Activated CD4-positive, alpha-beta T cell treated with anti-CD3 and anti-CD28 coated beads, Interleukin-2, amount 10 ng/mL, durations not matched to agents 7 days and 5 days (primary cell): ENCODE measurements at regions not wholly inside any gene's neighbourhood (a gene's known extent, or its start where the extent isn't known, plus 50 kb on each side); places are given as distances from the start of the nearest gene placed in this dataset.

ENCODE experiments used
- CTCF ChIA-PET: fragments of 350-600 bp; sonication (Branson Sonifier 250); formaldehyde crosslinking; loops from one replicate; lab custom pipeline; 2021; ENCODE audit warnings: antibody characterized with exemption; lab: Charles Lee
- POLR2A ChIA-PET: fragments of 350-600 bp; sonication (Branson Sonifier 250); formaldehyde crosslinking; loops from one replicate; lab custom pipeline; 2021; ENCODE audit warnings: antibody characterized with exemption; lab: Charles Lee
- DNase-seq: peaks from one replicate; pipeline ENCODE4 v3.0.0-alpha.2; 2020
- H3K27ac Mint-ChIP-seq: one replicate; pipeline ENCODE4 v1.8.0; 2021; ENCODE audit warnings: mild to moderate bottlenecking, moderate library complexity, mixed read lengths
- H3K27me3 Mint-ChIP-seq: one replicate; pipeline ENCODE4 v1.8.0; 2021; ENCODE audit warnings: mixed read lengths
- H3K36me3 Mint-ChIP-seq: one replicate; pipeline ENCODE4 v1.8.0; 2021; ENCODE audit warnings: low read depth, mixed read lengths
- H3K4me1 Mint-ChIP-seq: one replicate; pipeline ENCODE4 v1.8.0; 2021; ENCODE audit warnings: mixed read lengths
- H3K4me3 Mint-ChIP-seq: one replicate; pipeline ENCODE4 v1.8.0; 2021; ENCODE audit warnings: mild to moderate bottlenecking, moderate library complexity, mixed read lengths
- H3K9me3 Mint-ChIP-seq: one replicate; pipeline ENCODE4 v1.8.0; 2021; ENCODE audit warnings: mixed read lengths

DNA sequence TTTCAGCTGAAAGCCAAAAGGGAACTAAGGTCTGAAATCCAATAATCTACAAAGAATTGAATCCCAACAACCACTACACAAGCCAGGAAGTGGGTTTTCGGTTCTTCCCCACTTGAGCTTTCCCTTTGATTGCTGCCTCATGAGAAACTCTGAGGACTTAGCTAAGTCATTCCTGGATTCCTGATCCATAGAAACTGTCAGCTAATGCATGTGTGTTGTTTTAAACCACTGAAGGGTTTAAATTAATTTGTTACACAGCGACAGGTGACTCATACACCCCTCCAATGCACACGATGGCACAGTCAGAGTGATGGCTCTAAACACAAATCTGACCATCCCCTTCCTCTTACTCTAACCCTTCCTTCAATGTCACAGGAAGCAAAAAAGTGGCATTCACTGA lies 282.9 kb downstream of the RAB28 start:
- no peaks in the 10 kb centered on the region for H3K4me1 Mint-ChIP-seq
- H3K27me3 Mint-ChIP-seq, result no peaks in the 10 kb centered on the region
- no peaks in the 10 kb centered on the region for H3K9me3 Mint-ChIP-seq
- DNase-seq, result no peak
- H3K4me3 Mint-ChIP-seq, result no peak overlapping the region
- H3K27ac Mint-ChIP-seq, result no peak overlapping the region
- CTCF ChIA-PET, result no interaction called here
- POLR2A ChIA-PET, result no interaction called here
- no peaks in the 10 kb centered on the region for H3K36me3 Mint-ChIP-seq

DNA sequence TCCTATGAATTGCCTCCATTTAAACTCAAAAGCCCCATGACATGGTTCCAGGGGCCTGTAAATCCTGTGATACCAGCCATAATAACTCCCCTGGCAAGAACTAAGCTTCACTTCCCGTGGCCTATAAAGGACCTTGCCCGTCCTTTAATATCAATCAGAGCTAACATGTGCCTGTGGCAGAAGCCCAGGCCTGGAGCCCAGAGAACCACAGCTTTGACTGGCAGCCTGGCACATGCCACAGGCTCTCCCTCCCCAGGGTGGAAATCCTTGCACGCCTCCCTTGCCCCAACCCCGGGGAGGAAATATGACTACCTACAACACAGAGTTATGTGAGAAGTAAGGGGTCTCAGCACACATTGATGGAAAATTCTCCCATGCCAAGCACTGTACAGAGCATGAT lies 287.4 kb downstream of the RAB28 start:
- Mint-ChIP-seq H3K36me3 (no peaks in the 10 kb centered on the region), H3K4me1 (no peaks in the 10 kb centered on the region), H3K27me3 (no peaks in the 10 kb centered on the region), H3K27ac (no peak overlapping the region), H3K9me3 (no peaks in the 10 kb centered on the region), H3K4me3 (no peak overlapping the region)
- DNase-seq, result no peak
- ChIA-PET POLR2A (no interaction called here), CTCF (no interaction called here)

DNA sequence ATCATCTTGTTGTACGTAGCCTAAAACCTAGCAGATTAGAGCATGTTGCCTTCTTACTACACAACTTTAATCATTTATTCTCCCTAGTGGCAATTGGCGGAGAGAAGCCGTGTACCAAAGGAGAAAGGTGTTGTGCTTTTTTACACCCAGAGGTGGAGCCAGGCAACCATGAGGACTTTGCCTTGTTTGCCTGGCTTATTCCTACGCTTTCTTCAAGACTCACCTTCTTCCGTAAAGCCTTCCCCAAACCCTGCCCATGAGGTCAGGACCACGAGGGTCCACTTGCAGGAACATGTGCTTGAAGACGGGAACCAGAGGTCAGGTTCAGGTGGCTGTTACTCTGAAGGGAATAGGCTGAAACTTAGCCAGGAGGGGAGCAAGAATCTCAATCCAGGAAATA lies 290.5 kb downstream of the RAB28 start:
- Mint-ChIP-seq H3K4me3 (no peak overlapping the region), H3K36me3 (no peaks in the 10 kb centered on the region), H3K27me3 (no peaks in the 10 kb centered on the region), H3K4me1 (no peaks in the 10 kb centered on the region), H3K27ac (no peak overlapping the region), H3K9me3 (no peaks in the 10 kb centered on the region)
- ChIA-PET POLR2A (no interaction called here), CTCF (no interaction called here)
- DNase-seq, result no peak

DNA sequence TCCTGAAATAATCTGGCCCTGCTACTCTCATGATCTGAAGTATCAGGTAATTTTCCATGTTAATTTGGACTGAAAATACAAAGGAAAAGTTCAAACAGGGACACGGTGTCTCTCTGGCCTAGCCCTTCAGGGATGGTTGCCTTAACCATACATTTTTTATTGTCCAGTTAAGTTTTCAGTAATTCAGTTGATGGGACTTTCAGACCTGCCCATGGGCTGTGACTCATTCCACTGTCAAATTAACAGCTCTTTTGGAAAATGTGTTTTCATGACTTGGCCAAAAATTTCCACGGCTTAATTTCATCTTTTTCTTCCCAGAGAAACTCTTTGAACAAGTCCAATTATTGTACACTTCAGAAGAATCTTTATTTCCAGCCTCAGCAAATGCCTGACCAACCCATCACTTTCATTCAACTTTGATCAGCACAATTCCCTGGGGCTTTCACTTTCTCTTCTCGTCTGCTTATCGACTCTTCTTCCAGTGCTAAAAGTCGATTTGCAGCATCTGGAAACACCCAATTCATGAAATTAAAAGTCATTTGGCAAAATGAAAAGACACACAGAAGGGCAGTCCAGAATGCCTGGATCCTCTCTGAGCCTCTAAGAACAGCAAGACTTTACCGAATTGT lies 293.9 kb downstream of the RAB28 start:
- no peaks in the 10 kb centered on the region for H3K4me1 Mint-ChIP-seq
- H3K4me3 Mint-ChIP-seq, result no peak overlapping the region
- H3K36me3 Mint-ChIP-seq, result no peaks in the 10 kb centered on the region
- ChIA-PET CTCF (interaction anchor here (0.5 kb wide), 1 partner anchor 59 kb away, joined by 3 read pairs; no protein-coding TSS in a partner anchor), POLR2A (no interaction called here)
- H3K27ac Mint-ChIP-seq, result no peak overlapping the region
- no peak for DNase-seq
- peaks cover 4% of the 10 kb centered on the region for H3K9me3 Mint-ChIP-seq
- no peaks in the 10 kb centered on the region for H3K27me3 Mint-ChIP-seq

DNA sequence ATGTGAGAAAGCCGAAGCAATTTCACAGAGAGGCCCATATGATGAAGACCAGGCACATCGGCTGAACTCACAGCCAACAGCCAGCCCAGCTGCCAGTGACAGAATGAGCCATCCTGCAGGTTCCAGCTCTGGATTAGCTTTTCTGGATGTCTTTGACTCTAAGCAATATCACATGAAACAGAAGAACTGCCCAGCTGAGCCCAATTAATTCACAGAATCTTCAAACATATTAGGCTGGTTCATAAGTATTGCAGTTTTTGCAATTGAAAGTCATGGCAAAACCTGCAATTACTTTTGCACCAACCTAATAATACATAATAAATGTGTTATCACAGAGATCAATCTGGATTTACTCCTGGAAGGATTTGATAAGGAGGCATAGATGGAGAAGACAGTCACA lies 299.9 kb downstream of the RAB28 start:
- H3K27ac Mint-ChIP-seq, result no peak overlapping the region
- no peaks in the 10 kb centered on the region for H3K4me1 Mint-ChIP-seq
- H3K27me3 Mint-ChIP-seq, result no peaks in the 10 kb centered on the region
- H3K9me3 Mint-ChIP-seq, result peaks cover 4% of the 10 kb centered on the region
- H3K4me3 Mint-ChIP-seq, result no peak overlapping the region
- CTCF ChIA-PET, result no interaction called here
- no peak for DNase-seq
- H3K36me3 Mint-ChIP-seq, result no peaks in the 10 kb centered on the region
- POLR2A ChIA-PET, result no interaction called here

DNA sequence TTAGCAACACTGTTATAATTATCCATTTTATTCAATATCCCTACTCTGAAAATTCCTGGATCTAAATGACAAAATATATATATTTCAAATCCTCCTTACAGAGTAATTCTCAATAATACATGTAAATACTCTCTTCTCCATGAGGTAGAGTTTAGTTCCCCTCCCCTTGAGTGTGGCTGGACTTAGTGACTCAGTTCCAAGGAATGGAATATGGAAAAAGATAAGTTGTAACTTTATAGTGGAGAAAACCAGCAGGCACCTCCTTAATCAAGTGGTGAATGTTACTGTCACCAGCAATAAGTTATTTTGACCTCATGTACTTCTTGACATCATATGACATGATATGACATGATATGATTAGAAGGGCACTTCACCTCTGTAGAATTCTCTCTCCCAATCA lies 302.0 kb downstream of the RAB28 start:
- CTCF ChIA-PET, result no interaction called here
- no peak overlapping the region for H3K27ac Mint-ChIP-seq

DNA sequence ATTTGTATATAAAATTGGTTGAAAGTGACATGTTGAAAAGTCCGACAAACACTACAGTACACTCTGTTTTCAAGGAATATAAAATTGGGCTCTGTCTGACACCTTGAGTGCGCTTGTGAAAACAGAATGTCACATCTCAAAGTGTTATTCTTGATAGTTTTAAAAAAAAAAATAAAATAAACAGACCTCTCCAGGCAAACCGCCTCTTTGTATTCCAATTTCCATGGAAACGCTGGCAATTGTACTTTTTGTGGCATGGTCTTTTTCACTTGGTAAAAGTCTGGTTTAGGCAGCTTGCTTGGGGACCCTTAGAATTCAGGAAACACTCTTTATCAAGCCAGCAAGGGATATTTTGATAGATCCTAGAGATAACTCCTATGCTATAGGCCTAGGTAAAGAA lies 302.5 kb downstream of the RAB28 start:
- ChIA-PET POLR2A (no interaction called here), CTCF (no interaction called here)
- no peaks in the 10 kb centered on the region for H3K36me3 Mint-ChIP-seq
- H3K4me1 Mint-ChIP-seq, result no peaks in the 10 kb centered on the region
- no peak for DNase-seq
- peaks cover under 1% of the 10 kb centered on the region for H3K9me3 Mint-ChIP-seq
- no peak overlapping the region for H3K27ac Mint-ChIP-seq
- H3K27me3 Mint-ChIP-seq, result no peaks in the 10 kb centered on the region
- no peak overlapping the region for H3K4me3 Mint-ChIP-seq

More for the DNA sequence above, 302.0 kb downstream of the RAB28 start:
- POLR2A ChIA-PET, result no interaction called here
- Mint-ChIP-seq H3K4me3 (no peak overlapping the region), H3K36me3 (no peaks in the 10 kb centered on the region), H3K27me3 (no peaks in the 10 kb centered on the region), H3K9me3 (peaks cover 3% of the 10 kb centered on the region), H3K4me1 (no peaks in the 10 kb centered on the region)
- DNase-seq, result no peak

DNA sequence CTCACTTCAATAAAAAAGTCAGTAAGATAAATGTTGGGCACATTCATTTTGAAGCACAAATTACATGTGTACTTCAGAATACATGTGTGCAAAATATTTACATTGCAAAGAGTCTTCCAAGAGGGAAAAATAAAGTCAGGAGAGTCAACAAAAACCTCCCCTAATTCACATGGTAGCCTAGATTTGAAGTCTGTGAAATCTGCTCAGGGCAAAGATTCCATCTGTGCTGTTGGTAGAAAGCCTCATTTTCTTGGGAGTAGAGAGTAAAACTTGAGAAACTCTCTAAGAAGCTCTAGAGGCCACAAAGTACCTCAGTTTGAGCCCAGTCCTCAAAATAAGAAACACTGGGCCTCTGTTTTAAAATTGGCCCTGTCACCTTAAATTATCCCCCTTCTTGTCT lies 303.4 kb downstream of the RAB28 start:
- H3K4me1 Mint-ChIP-seq, result no peaks in the 10 kb centered on the region
- H3K9me3 Mint-ChIP-seq, result no peaks in the 10 kb centered on the region
- no peaks in the 10 kb centered on the region for H3K27me3 Mint-ChIP-seq
- DNase-seq, result no peak
- H3K36me3 Mint-ChIP-seq, result no peaks in the 10 kb centered on the region
- no peak overlapping the region for H3K4me3 Mint-ChIP-seq
- H3K27ac Mint-ChIP-seq, result no peak overlapping the region
- ChIA-PET POLR2A (no interaction called here), CTCF (no interaction called here)

DNA sequence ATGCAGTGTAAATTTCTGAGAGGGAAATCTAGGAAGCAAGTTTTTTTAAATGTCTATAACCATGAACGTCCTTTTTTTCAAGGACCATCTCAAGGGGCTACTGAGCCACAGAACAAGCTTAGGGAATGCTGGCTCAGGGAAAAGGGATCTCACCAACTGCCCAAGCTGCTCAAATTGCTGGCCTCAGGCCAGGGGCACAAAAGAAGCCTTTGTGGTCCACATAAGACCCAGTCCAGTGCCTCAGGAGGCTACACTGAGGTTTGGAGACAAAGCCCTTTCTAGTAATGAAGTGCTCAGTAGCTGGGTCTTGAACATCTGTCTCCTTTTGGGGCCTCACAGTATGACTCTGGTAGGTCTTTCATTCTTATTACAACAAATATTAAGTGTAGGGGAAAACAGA lies 305.5 kb downstream of the RAB28 start:
- no peaks in the 10 kb centered on the region for H3K4me1 Mint-ChIP-seq
- H3K27ac Mint-ChIP-seq, result no peak overlapping the region
- H3K4me3 Mint-ChIP-seq, result no peak overlapping the region
- no peaks in the 10 kb centered on the region for H3K27me3 Mint-ChIP-seq
- no peaks in the 10 kb centered on the region for H3K9me3 Mint-ChIP-seq
- CTCF ChIA-PET, result no interaction called here
- POLR2A ChIA-PET, result no interaction called here
- DNase-seq, result no peak
- H3K36me3 Mint-ChIP-seq, result no peaks in the 10 kb centered on the region

DNA sequence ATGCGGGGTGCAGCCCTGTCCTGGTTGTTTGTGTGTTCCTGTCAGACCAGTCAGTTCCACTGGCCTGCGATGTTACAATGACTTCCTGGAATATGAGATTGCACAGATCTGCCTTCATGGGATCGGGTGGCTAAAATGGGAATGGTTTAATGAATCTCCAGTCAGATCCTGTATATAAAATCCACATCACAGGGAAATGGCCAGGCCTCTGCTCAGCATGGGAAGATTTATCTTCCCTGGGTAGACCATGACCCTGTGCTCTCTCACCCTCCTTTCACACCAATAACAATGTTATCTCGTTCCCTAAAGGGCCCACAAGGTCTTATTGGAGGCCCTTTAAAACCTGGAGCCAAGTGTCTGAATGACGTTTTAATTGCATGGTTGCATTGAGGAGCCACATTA lies 307.4 kb downstream of the RAB28 start:
- Mint-ChIP-seq H3K27ac (no peak overlapping the region), H3K4me1 (no peaks in the 10 kb centered on the region), H3K9me3 (no peaks in the 10 kb centered on the region), H3K36me3 (no peaks in the 10 kb centered on the region), H3K4me3 (no peak overlapping the region), H3K27me3 (no peaks in the 10 kb centered on the region)
- DNase-seq, result no peak
- ChIA-PET POLR2A (no interaction called here), CTCF (no interaction called here)

DNA sequence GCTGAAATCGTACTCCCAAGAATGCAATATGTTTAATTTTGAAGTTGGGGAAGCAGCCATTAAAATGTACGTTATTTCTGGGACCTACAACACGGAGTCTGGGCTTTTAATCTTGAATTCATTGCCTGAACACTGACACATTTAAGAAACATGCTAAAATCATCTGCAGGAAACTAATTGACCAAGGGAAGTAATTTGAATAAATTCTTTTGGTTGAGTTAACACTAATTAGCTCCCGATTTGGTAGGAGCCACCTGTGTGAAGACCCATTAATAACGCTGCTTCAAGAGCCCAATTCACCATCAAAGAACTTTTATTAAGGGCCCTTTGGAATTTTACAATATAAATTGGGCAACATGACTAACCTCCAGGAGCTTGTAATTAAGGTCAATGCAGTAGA lies 309.2 kb downstream of the RAB28 start:
- POLR2A ChIA-PET, result no interaction called here
- no peaks in the 10 kb centered on the region for H3K4me1 Mint-ChIP-seq

DNA sequence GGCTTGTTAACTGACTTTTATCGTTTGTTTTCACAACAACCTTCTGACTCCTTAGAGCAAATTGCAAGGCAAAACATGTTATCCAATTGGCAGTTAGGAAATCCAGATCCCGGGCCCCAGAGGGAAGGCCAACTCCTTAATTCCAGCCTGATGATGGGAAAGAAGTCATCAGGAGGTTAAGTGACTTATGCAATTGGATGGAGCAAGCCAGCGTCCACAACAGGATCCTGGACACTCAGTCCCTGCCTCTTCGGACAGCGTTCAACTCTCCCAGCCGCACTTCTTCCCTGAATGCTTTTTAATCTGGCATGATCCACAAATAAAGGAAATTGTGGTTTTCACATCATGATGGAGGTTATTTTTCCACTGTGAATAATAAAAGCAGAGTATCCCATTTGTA lies 310.1 kb downstream of the RAB28 start:
- DNase-seq, result no peak
- CTCF ChIA-PET, result no interaction called here

More for the DNA sequence above, 309.2 kb downstream of the RAB28 start:
- Mint-ChIP-seq H3K27me3 (no peaks in the 10 kb centered on the region), H3K4me3 (no peak overlapping the region), H3K36me3 (no peaks in the 10 kb centered on the region), H3K9me3 (no peaks in the 10 kb centered on the region), H3K27ac (no peak overlapping the region)
- DNase-seq, result no peak
- CTCF ChIA-PET, result no interaction called here

DNA sequence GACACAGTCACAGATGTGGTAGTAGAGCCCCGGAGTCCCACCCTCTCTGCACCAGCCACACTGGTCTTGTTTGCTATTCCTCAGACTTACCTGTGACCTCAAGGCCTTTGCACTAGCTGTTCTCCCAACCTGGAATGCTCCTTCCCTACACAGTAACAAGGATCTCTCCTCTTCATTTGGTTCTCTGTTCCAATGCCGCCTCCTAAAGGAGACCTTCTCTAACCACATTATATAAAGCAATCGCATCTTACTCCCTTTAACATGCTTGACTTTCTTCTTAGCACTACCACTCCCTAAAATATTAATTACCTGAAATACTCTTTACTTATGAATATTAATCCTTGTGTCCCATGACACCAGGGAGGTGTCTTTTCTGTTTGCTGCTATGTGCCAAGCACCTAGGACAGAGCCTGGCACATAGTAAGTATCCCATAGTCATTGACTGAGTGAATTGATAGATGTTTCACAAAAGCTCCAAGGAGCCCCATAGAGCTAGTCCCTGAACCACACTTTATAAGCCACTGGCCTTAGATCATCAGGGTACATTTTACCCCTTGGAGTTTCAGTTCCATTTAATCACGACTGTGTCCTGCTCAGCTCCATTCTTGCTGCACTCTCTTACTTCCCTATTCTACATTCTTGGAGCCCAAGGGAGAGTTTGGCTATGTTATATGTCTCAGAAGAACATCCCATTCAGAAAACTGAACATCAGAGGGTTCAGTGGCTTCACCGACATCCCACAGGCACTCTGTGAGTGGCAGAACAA lies 312.7 kb downstream of the RAB28 start:
- Mint-ChIP-seq H3K4me1 (no peaks in the 10 kb centered on the region), H3K9me3 (peaks cover 3% of the 10 kb centered on the region)

More for the DNA sequence above, 310.1 kb downstream of the RAB28 start:
- Mint-ChIP-seq H3K36me3 (no peaks in the 10 kb centered on the region), H3K27me3 (no peaks in the 10 kb centered on the region), H3K27ac (no peak overlapping the region), H3K4me3 (no peak overlapping the region), H3K9me3 (no peaks in the 10 kb centered on the region), H3K4me1 (no peaks in the 10 kb centered on the region)
- POLR2A ChIA-PET, result no interaction called here

More for the DNA sequence above, 312.7 kb downstream of the RAB28 start:
- ChIA-PET CTCF (interaction anchor here (0.8 kb wide), 1 partner anchor 122 kb away, joined by 3 read pairs; no protein-coding TSS in a partner anchor), POLR2A (no interaction called here)
- DNase-seq, result no peak
- no peak overlapping the region for H3K27ac Mint-ChIP-seq
- no peak overlapping the region for H3K4me3 Mint-ChIP-seq
- no peaks in the 10 kb centered on the region for H3K27me3 Mint-ChIP-seq
- no peaks in the 10 kb centered on the region for H3K36me3 Mint-ChIP-seq
